Liver (tissue), 3 donors: ENCODE measurements at regions not wholly inside any gene's neighbourhood (a gene's known extent, or its start where the extent isn't known, plus 50 kb on each side); places are given as distances from the start of the nearest gene placed in this dataset.

Source experiments
- HNF4G ChIP-seq: IDR thresholded peaks from 2 replicates; pipeline ENCODE4 v1.6.1; 2016; ENCODE audit warnings: antibody characterized with exemption
- NR2F2 ChIP-seq: IDR thresholded peaks from 2 replicates; pipeline ENCODE4 v1.6.1; 2016; ENCODE audit warnings: antibody characterized with exemption
- TF ChIP-seq, protein P1 (sequence below): fragments of 150-350 bp; IDR thresholded peaks from 2 replicates; pipeline ENCODE4 v1.5.1; 2017; ENCODE audit warnings: improper control_type of control experiment, low read depth, low read length; ENCODE audit not compliant: missing input control
- TF ChIP-seq, protein P2 (sequence below): IDR thresholded peaks from 2 replicates; pipeline ENCODE4 v1.6.1; 2016; ENCODE audit warnings: antibody characterized with exemption
- TF ChIP-seq, protein P3 (sequence below): IDR thresholded peaks from 2 replicates; pipeline ENCODE4 v1.6.1; 2016; ENCODE audit warnings: antibody characterized with exemption
- TF ChIP-seq, protein P4 (sequence below): IDR thresholded peaks from 2 replicates; pipeline ENCODE4 v1.6.1; 2016; ENCODE audit warnings: antibody characterized with exemption
- donor health status: healthy.
- donor health status: healthy.

DNA sequence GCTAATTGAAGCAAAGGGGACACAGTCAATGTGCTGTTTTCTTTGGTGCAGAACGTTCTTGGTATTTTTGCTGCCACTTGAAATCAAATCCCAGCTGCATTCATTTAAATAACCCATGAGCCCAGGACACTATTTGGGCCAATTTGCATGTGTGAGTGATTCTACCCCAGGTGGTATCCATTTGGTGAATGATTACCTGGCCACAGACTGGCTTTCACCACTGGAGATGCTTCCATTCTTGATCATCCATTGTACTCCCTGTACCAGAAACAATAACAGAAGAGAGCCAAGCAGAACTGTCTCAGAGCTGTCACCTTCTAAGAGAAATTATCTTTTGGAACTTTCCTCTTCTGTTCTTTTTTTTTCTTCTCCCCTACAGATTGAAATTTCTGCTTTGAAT is 139.7 kb upstream of the RARB start:
- TF ChIP-seq HNF4G (no peak), NR2F2 (no peak)
- TF ChIP-seq, protein P1, sequence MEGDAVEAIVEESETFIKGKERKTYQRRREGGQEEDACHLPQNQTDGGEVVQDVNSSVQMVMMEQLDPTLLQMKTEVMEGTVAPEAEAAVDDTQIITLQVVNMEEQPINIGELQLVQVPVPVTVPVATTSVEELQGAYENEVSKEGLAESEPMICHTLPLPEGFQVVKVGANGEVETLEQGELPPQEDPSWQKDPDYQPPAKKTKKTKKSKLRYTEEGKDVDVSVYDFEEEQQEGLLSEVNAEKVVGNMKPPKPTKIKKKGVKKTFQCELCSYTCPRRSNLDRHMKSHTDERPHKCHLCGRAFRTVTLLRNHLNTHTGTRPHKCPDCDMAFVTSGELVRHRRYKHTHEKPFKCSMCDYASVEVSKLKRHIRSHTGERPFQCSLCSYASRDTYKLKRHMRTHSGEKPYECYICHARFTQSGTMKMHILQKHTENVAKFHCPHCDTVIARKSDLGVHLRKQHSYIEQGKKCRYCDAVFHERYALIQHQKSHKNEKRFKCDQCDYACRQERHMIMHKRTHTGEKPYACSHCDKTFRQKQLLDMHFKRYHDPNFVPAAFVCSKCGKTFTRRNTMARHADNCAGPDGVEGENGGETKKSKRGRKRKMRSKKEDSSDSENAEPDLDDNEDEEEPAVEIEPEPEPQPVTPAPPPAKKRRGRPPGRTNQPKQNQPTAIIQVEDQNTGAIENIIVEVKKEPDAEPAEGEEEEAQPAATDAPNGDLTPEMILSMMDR = no peak
- TF ChIP-seq, protein P2, sequence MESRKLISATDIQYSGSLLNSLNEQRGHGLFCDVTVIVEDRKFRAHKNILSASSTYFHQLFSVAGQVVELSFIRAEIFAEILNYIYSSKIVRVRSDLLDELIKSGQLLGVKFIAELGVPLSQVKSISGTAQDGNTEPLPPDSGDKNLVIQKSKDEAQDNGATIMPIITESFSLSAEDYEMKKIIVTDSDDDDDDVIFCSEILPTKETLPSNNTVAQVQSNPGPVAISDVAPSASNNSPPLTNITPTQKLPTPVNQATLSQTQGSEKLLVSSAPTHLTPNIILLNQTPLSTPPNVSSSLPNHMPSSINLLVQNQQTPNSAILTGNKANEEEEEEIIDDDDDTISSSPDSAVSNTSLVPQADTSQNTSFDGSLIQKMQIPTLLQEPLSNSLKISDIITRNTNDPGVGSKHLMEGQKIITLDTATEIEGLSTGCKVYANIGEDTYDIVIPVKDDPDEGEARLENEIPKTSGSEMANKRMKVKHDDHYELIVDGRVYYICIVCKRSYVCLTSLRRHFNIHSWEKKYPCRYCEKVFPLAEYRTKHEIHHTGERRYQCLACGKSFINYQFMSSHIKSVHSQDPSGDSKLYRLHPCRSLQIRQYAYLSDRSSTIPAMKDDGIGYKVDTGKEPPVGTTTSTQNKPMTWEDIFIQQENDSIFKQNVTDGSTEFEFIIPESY = no peak
- TF ChIP-seq, protein P3, sequence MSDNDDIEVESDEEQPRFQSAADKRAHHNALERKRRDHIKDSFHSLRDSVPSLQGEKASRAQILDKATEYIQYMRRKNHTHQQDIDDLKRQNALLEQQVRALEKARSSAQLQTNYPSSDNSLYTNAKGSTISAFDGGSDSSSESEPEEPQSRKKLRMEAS = no peak
- TF ChIP-seq, protein P4, sequence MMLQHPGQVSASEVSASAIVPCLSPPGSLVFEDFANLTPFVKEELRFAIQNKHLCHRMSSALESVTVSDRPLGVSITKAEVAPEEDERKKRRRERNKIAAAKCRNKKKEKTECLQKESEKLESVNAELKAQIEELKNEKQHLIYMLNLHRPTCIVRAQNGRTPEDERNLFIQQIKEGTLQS = no peak
